ENCODE measurements at regions not wholly inside any gene's neighbourhood (a gene's known extent, or its start where the extent isn't known, plus 50 kb on each side); places are given as distances from the start of the nearest gene placed in this dataset.

DNA sequence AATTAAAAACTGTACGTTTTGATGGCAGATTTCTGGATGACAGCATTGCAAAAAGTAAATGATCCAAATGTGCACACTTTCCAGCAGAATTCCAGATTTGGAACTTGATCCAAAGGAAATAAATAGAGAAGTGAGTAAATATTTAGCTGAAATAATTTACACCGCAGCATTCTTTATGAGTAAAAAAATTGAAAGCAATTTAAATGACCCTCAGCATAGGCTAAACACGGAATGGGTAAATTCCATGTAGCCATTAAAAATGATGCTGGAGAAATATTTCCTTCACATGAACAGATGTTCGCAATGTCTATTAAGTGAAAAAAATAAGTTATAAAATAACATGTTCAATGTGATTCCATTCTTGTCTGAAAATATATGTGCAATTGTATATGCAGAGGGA is 424.8 kb downstream of the HS3ST3B1 start:
- TF ChIP-seq POLR2AphosphoS5 (IDR thresholded peaks at IDR 0.05) (no peak), POLR2A (IDR thresholded peaks at IDR 0.05) (no peak)
- TF ChIP-seq, protein P1, sequence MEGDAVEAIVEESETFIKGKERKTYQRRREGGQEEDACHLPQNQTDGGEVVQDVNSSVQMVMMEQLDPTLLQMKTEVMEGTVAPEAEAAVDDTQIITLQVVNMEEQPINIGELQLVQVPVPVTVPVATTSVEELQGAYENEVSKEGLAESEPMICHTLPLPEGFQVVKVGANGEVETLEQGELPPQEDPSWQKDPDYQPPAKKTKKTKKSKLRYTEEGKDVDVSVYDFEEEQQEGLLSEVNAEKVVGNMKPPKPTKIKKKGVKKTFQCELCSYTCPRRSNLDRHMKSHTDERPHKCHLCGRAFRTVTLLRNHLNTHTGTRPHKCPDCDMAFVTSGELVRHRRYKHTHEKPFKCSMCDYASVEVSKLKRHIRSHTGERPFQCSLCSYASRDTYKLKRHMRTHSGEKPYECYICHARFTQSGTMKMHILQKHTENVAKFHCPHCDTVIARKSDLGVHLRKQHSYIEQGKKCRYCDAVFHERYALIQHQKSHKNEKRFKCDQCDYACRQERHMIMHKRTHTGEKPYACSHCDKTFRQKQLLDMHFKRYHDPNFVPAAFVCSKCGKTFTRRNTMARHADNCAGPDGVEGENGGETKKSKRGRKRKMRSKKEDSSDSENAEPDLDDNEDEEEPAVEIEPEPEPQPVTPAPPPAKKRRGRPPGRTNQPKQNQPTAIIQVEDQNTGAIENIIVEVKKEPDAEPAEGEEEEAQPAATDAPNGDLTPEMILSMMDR (IDR thresholded peaks at IDR 0.05) = no peak
